HS-27A (cell line): ENCODE measurements at regions not wholly inside any gene's neighbourhood (a gene's known extent, or its start where the extent isn't known, plus 50 kb on each side); places are given as distances from the start of the nearest gene placed in this dataset.
"Not testable (repeated sequence)": the region's sequence is repeated elsewhere in the genome, so short reads cannot be mapped to it uniquely, and the experiment has no call there.

Experiments used
- DNase-seq: peaks from one replicate; pipeline ENCODE4 v3.0.0-alpha.2; 2012; ENCODE audit warnings: low read depth, missing footprints

- DNase-seq = no peak
These were observed 2329.9 kb downstream of the ARAP2 start for GRCh38 chr4:33914386-33914785.

- DNase-seq = no peak
These were observed 2320.8 kb downstream of the ARAP2 start for GRCh38 chr4:33923469-33923868.

GRCh38 chr4:33924239-33924638 lies 2320.1 kb downstream of the ARAP2 start:
- peak; percentile 35 for DNase-seq

- DNase-seq = no peak
These were observed 2319.5 kb downstream of the ARAP2 start for GRCh38 chr4:33924811-33925210.

- DNase-seq = peak; percentile 22
These were observed 2313.8 kb downstream of the ARAP2 start for GRCh38 chr4:33930497-33930896.

GRCh38 chr4:33931026-33931425 lies 2313.3 kb downstream of the ARAP2 start:
- no peak for DNase-seq

GRCh38 chr4:33940281-33940680 lies 2304.0 kb downstream of the ARAP2 start:
- no peak for DNase-seq

GRCh38 chr4:33941854-33942253 lies 2302.5 kb downstream of the ARAP2 start:
- DNase-seq = no peak

GRCh38 chr4:33948921-33949320 lies 2295.4 kb downstream of the ARAP2 start:
- no peak for DNase-seq

- not testable (repeated sequence) for DNase-seq
These were observed 2290.5 kb downstream of the ARAP2 start for GRCh38 chr4:33953848-33954247.

- DNase-seq = no peak
These were observed 2289.6 kb downstream of the ARAP2 start for GRCh38 chr4:33954759-33955158.

GRCh38 chr4:33959519-33959918 lies 2284.8 kb downstream of the ARAP2 start:
- DNase-seq = peak; percentile 8

GRCh38 chr4:33961761-33962160 lies 2282.6 kb downstream of the ARAP2 start:
- DNase-seq = peak; percentile 5

- no peak for DNase-seq
These were observed 2277.5 kb downstream of the ARAP2 start for GRCh38 chr4:33966808-33967207.

- no peak for DNase-seq
These were observed 2270.0 kb downstream of the ARAP2 start for GRCh38 chr4:33974270-33974669.

GRCh38 chr4:33975995-33976394 lies 2268.3 kb downstream of the ARAP2 start:
- no peak for DNase-seq

GRCh38 chr4:33979781-33980180 lies 2264.5 kb downstream of the ARAP2 start:
- DNase-seq = not testable (repeated sequence)

- no peak for DNase-seq
These were observed 2264.0 kb downstream of the ARAP2 start for GRCh38 chr4:33980361-33980760.

GRCh38 chr4:33989820-33990443 lies 2254.4 kb downstream of the ARAP2 start:
- DNase-seq = no peak

GRCh38 chr4:33996075-33996718 lies 2248.1 kb downstream of the ARAP2 start:
- no peak for DNase-seq

GRCh38 chr4:33998291-33998690 lies 2246.0 kb downstream of the ARAP2 start:
- DNase-seq = no peak

GRCh38 chr4:34000356-34000755 lies 2244.0 kb downstream of the ARAP2 start:
- no peak for DNase-seq

GRCh38 chr4:34006540-34006939 lies 2237.8 kb downstream of the ARAP2 start:
- not testable (repeated sequence) for DNase-seq

GRCh38 chr4:34009951-34010350 lies 2234.4 kb downstream of the ARAP2 start:
- DNase-seq = no peak
